ENCODE measurements at regions not wholly inside any gene's neighbourhood (a gene's known extent, or its start where the extent isn't known, plus 50 kb on each side); places are given as distances from the start of the nearest gene placed in this dataset.

DNA sequence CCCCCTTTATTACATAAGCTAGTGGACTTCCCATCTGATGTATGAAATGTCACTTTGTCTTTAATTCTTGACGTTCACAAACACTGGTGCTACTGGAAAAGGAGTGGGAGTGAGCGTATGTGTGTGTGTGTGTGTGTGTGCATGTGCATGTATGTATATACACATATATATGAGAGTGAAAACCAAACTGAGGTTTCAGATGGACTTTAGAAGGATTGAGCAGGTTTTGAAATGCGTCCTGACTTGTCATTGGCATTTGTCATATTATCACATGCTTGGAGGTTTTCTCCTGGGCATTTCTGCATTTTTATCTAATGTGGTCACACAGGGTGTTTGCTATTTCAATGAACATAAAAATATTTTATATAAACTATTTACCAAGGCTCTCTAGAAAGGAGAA is 1085.9 kb downstream of the BCL11B start:
- Histone ChIP-seq H3K36me3 (no peaks in the 10 kb centered on the region), H3K27me3 (ENCODE audit: insufficient read depth, low read depth, severe bottlenecking) (peaks cover 96% of the 10 kb centered on the region), H3K27ac (no peak overlapping the region), H3K4me3 (ENCODE audit: low read depth, low read length) (no peak overlapping the region), H3K9me3 (ENCODE audit: severe bottlenecking) (no peaks in the 10 kb centered on the region)
- DNase-seq, result no peak
- TF ChIP-seq, protein P1, sequence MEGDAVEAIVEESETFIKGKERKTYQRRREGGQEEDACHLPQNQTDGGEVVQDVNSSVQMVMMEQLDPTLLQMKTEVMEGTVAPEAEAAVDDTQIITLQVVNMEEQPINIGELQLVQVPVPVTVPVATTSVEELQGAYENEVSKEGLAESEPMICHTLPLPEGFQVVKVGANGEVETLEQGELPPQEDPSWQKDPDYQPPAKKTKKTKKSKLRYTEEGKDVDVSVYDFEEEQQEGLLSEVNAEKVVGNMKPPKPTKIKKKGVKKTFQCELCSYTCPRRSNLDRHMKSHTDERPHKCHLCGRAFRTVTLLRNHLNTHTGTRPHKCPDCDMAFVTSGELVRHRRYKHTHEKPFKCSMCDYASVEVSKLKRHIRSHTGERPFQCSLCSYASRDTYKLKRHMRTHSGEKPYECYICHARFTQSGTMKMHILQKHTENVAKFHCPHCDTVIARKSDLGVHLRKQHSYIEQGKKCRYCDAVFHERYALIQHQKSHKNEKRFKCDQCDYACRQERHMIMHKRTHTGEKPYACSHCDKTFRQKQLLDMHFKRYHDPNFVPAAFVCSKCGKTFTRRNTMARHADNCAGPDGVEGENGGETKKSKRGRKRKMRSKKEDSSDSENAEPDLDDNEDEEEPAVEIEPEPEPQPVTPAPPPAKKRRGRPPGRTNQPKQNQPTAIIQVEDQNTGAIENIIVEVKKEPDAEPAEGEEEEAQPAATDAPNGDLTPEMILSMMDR (IDR thresholded peaks at IDR 0.05; ENCODE audit: low read depth, low read length), result no peak

DNA sequence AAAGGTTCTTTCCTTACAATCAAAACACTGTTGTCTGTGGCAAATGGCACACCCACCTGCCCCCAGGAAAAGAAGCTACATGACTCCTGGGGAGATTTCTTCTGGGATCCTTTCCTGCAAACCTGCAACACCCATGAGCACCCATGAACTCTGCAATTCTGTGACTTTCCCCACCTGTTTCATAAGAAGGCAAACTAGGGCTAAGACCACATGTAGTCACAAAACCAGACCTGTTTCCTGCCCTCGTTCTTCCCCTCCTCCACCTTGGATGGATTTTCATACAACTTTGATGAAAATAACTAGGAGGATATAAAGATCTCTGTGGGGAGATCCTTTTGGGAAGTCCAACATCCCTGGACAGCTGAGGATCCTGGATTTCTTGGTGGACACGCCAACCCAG is 1084.7 kb downstream of the BCL11B start:
- Histone ChIP-seq H3K27ac (no peak overlapping the region), H3K9me3 (ENCODE audit: severe bottlenecking) (no peaks in the 10 kb centered on the region), H3K4me3 (ENCODE audit: low read depth, low read length) (no peak overlapping the region), H3K27me3 (ENCODE audit: insufficient read depth, low read depth, severe bottlenecking) (peaks cover 94% of the 10 kb centered on the region), H3K36me3 (no peaks in the 10 kb centered on the region)
- TF ChIP-seq, protein P1 (IDR thresholded peaks at IDR 0.05; ENCODE audit: low read depth, low read length), result no peak
- no peak for DNase-seq

DNA sequence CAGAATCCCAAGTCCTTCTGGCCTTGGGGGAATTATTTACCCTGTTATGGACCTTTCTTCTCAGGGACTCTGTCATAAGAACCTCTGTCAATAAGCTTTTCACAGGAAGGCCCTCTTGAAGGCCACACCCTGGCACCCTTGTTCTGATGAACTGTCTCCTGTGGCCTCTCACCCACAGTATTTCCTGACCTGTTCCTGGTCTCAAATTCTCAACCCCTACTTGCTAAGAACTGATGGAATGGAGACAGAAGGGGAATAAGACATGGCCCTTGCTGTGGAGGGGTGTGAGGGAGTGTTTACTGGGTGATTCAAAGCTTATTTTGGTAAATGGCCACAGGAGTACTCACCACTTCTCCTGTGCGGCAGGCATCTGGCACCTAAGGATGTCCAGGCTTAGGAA is 1082.9 kb downstream of the BCL11B start:
- Histone ChIP-seq H3K9me3 (ENCODE audit: severe bottlenecking) (no peaks in the 10 kb centered on the region), H3K4me3 (ENCODE audit: low read depth, low read length) (no peak overlapping the region), H3K36me3 (no peaks in the 10 kb centered on the region), H3K27me3 (ENCODE audit: insufficient read depth, low read depth, severe bottlenecking) (peaks cover 80% of the 10 kb centered on the region), H3K27ac (no peak overlapping the region)
- TF ChIP-seq, protein P1 (IDR thresholded peaks at IDR 0.05; ENCODE audit: low read depth, low read length), result no peak
- no peak for DNase-seq

DNA sequence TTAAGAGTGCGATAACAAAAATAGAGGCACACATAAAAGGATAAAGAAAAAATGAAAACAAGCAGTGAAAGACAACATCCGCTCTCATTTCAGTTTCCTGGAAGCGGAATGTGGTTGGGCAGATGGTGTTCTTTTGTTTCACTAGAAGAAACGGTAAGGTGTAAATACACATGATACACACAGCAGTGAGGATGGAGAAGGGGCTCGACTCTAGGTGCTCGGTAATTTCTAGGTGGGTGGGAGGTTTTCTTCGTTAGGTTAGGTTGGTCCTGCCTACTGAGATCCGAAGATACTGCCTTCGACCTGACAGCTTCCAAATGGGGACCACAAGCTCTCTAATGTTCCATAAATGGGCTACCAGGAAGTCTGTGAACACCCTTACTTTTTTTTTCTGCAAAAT is 1082.5 kb downstream of the BCL11B start:
- peaks cover 80% of the 10 kb centered on the region for H3K27me3 ChIP-seq (ENCODE audit: insufficient read depth, low read depth, severe bottlenecking)
- no peaks in the 10 kb centered on the region for H3K36me3 ChIP-seq
- H3K27ac ChIP-seq, result no peak overlapping the region
- no peaks in the 10 kb centered on the region for H3K9me3 ChIP-seq (ENCODE audit: severe bottlenecking)
- DNase-seq, result no peak
- no peak overlapping the region for H3K4me3 ChIP-seq (ENCODE audit: low read depth, low read length)
- TF ChIP-seq, protein P1 (IDR thresholded peaks at IDR 0.05; ENCODE audit: low read depth, low read length), result no peak

DNA sequence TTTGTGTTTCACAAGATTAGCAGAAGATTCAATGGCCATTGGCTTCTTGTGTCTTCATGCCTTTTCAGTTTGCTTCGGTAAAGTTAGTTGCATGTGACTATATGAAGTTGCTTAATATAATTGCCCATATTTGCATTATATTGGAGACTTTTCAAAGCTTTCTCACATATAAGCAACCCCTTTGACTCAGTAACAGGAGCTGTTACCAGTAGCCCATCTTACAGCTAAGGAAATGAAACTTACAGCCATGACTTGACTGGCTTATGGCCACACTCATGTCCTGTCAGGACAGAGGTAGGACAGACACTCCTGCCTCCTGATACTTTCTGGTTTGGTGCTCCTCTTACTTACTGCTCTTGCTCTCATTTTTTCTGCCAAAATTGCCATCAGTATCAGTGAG is 1082.1 kb downstream of the BCL11B start:
- Histone ChIP-seq H3K27ac (no peak overlapping the region), H3K27me3 (ENCODE audit: insufficient read depth, low read depth, severe bottlenecking) (peaks cover 80% of the 10 kb centered on the region), H3K36me3 (no peaks in the 10 kb centered on the region), H3K4me3 (ENCODE audit: low read depth, low read length) (no peak overlapping the region), H3K9me3 (ENCODE audit: severe bottlenecking) (no peaks in the 10 kb centered on the region)
- DNase-seq, result no peak
- TF ChIP-seq, protein P1 (IDR thresholded peaks at IDR 0.05; ENCODE audit: low read depth, low read length), result no peak

DNA sequence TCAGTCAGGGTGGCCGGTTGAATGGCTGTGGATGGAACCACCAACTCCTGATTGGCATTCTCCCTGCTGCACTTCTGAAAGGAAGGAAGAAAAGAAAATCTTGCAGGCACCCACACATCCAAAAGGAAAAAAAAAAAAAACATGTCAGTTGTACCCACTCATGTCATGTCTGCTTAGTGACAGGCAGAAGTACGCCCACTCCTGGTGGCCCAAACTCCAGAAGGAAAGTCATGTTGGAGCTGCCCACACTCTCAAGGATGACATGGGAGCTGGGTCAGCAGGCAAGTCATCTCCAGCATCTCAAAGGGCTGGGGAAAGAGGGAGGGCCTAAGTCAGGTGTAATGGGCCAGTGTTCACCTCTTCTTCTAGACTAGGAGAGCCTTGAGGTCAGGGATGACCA is 1079.1 kb downstream of the BCL11B start:
- DNase-seq, result no peak
- TF ChIP-seq, protein P1 (IDR thresholded peaks at IDR 0.05; ENCODE audit: low read depth, low read length), result no peak
- Histone ChIP-seq H3K27ac (no peak overlapping the region), H3K36me3 (no peaks in the 10 kb centered on the region), H3K9me3 (ENCODE audit: severe bottlenecking) (no peaks in the 10 kb centered on the region), H3K4me3 (ENCODE audit: low read depth, low read length) (no peak overlapping the region), H3K27me3 (ENCODE audit: insufficient read depth, low read depth, severe bottlenecking) (peaks cover 69% of the 10 kb centered on the region)
